GM21390 (cell line): ENCODE measurements at regions not wholly inside any gene's neighbourhood (a gene's known extent, or its start where the extent isn't known, plus 50 kb on each side); places are given as distances from the start of the nearest gene placed in this dataset.

Source experiments
- ATAC-seq: cut with Tn5 transposase; IDR thresholded peaks from one replicate; pipeline ENCODE4 v1.9.1; 2021; ENCODE audit not compliant: unreplicated experiment

DNA sequence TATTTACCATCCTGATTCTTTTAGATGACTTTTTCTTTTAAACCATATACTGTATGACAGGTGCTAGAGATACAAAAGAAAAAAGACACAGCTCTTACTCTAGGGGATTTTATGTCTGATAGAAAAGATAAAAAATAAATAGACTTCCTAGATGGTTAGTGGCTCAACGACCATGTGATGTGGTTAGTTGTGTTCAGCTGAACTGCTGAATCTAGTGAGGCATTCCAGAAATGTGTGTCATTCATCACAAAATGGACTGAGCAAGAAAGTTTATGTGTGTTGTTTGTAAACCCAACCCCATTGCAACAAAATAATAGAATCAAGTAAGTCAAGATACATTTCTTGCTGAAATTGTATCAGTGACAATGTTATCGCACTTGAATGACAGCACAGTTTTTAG, 205.8 kb upstream of the LYPLAL1 start:
- no peak for ATAC-seq

DNA sequence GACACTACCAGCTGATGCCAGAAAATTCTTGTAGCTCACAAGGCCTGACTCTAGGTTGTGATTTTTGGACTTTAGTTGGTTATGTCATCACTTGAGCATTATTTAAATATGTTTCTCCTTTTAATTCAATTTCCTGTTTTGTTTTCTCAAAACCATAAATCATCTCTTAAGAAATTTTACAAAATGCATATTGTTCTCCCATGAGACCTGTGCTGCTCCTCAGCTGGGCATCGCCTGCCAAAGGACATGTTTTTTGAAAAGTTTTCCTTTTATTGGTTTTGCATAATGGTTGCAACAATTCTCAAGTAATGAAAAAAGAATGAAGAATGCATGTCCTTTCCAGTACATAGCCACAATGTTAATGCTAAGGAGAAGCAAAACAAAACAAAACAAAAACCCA, 204.7 kb upstream of the LYPLAL1 start:
- ATAC-seq, result no peak

DNA sequence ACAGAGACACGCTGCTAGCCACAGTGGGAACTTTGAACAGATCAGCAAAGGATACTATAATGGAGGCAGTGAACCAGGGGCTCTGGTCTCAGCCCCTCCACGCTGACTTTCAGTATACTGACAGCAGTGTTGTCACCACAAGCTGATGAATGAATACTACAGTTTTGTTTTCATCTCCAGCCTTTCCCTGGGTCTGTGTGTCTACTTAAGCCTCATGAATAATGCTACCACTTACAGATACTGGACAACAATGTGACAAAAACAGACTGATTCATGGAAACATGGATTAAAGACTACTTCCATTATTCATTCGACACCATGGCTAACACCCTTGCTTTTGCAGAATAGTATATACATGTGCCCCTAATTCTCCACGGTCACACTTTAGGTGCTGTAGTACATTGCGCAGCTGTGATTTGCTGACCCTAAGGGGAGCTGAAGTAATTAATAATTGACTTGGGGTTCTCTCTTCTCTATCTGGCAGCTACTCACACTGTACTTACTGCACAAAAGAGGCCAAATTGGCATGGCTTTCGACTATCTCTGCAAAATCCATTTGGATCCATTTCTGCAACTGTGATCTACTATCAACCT, 203.2 kb upstream of the LYPLAL1 start:
- no peak for ATAC-seq

DNA sequence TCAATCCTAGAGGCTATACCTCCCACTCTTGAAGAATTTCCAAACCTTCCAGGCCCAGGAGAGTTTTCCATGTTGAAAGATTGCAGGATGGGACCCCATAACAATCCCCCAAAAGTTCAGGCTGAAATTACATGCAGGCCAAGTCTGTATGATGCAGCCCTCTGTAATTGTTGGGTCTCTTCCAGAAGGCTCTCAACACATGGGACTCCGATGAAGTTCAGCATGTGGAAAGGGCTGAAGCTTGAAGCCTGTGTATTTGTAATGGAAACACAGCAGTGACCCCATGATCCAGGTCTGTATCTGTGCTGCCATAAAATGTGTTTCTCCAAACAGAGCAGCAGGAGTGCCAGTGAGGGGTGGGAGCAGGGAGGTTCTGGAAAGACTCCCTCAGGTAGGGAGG, 202.5 kb upstream of the LYPLAL1 start:
- no peak for ATAC-seq

DNA sequence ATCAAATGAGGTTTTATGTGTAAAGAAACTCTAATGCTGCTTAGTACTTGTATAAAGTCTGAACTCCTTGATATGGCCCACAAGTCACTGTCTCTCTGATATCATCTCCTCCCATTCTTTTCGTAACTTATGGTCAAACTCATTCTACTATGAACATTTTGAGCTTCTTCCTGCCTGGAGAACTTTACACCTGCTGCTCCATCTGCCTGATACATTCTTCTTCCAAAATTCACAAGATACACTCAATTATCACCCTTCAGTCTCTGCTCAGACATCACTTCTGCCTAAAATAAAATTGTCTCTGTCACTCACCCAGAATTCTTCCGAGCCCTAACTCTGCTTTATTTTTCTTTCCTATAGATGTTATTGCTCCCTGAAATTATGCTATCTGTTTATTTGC, 192.8 kb upstream of the LYPLAL1 start:
- no peak for ATAC-seq

DNA sequence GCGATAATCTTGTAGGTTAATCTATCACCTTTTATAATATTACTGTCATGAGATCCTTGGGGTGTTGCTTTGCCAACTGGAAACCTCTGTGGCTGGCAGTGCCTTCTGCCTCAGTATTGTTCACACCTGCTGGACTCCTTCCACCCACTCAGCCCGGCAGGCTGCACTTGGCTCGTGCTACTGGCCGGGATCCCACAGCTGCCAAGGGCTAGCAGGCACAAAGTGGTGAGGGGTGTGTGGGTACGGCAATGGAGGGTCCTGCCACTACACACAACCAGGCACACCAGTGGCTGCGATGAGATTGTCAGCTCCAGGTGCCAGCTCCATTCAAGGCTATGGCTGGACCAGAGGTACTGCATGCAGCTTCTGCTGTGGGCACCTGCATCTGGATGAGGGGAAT, 191.2 kb upstream of the LYPLAL1 start:
- ATAC-seq, result no peak

DNA sequence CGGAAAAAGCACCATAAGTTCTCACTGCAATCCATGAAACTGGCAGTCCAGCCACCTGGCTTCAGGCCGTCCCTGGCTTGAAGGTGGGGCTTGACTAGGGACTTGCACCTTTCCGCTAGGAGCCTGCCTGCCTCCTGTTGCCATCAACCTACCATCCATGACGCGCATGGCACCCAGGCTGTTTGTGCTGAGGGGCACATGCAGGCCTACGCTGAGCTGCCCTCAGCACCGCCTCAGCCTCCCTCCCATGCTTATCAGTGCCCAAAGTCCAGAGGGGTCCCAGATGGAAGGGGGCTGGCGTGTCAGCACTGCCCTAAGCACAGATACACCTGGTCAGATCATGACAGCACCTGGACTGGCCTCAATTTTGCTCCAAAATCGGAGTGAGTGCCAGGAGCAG, 190.2 kb upstream of the LYPLAL1 start:
- no peak for ATAC-seq

DNA sequence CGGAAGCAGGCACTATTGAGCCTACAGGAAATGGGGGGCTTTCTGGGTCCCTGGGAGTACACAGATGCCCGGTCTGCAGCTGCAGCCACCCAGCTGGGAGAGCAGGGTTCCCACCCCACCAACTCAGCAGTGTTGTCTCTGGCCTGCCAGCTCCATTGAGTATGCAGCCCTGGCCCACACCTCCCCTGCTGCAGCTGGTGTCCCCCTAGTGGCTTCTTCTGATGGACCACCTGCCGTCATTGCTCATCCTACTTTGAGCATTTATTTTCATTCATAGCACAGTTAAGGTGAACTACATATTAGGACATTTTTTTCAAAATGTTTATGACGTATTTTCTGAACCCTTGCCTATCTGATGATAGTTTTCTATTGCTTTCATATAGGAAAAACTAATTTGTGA, 189.8 kb upstream of the LYPLAL1 start:
- ATAC-seq, result no peak

DNA sequence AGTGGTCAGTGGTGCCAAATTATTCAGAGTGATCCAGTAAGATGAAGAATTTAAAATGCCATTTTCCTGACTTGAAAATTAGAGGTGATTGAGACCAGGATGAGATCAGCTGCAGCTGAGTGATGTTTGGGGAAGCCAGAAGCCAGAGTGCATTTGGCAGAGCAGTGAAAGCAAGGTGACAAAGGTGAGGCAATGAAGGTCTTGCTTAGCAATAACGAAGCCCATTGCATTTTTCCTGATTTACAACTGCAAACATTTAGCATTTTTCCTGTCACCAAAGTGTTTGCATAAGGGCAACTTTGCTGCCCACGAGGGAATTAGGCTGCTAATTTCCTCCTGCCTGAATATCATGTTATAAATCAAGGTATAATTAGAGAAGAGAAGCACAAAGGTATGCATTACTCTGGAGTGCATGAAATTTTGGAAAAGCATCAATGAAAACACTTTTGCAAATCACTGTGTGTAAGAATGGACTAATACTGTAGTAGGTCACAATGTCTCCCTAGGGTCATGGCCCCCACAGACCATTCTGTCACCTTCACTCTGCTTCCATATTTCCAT, 188.2 kb upstream of the LYPLAL1 start:
- no peak for ATAC-seq

DNA sequence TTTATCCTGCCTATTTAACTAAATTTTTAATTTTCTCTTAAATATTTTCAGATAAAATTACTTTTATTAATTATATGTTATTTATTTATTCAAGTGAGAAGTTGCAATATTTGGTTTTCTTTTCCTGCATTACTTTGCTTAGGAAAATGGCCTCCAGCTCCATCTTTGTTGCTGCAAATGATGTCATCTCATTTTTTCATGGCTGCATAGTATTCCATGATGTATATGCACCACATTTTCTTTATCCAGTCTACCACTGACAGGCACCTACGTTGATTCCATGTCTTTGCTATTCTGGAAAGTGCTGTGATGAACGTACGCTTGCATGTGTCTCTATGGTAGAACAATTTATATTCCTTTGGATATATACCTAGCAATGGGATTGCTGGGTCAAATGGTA, 186.9 kb upstream of the LYPLAL1 start:
- ATAC-seq, result no peak

DNA sequence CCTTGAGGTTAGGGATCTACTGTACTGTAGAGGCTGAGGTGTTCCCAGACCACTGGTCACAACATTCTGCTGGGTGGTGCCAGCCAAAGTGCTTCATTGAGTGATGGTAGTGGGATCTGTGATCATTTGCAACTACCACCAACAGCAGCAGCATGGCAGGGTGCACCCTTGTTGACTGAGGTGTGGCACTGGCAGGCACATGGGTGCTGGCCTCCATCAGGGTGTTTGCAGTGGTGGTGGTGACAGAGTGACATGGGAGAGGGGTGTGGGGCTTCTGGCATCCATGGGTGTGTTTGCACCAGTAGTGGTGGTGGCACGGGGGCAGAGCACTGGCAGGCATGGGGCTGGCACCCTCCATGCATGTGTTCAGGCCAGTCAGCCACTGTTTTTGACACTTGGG, 183.7 kb upstream of the LYPLAL1 start:
- ATAC-seq, result no peak

DNA sequence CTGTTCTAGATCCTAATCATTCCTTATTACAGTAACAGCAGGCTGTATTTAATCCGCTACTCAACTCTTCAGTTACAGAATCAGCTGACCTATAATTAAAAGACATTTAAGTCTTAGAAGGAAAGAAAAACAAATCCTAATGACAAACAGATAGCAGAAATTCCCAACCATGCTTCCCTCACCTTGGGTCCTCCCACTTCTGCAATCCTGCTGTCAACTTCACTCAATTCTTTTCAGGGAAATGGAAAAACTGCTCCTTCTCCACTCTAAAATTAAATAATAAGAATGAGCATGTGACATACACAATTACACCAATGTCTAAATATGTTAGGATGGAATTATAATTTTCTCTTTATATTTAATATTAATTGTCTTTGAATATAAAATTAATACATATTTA, 182.6 kb upstream of the LYPLAL1 start:
- no peak for ATAC-seq

DNA sequence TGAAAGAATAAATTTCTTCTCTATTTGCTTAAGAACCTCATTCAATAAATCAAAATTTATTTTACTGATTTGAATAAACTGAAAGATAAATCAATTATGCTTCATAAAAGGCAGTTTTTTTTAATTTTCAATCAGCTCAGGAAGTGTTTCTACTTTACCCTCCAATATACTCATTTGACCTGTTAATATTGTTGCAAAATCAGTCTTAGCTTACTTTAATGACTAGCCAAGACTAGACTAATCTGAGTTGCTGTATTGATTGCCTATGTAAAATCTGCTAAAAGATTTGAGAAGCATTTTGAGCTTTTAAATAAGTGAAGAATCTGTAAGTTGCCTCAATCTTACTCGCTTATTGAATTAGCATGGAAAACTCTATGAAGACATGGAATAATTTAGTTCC, 179.1 kb upstream of the LYPLAL1 start:
- ATAC-seq, result no peak

DNA sequence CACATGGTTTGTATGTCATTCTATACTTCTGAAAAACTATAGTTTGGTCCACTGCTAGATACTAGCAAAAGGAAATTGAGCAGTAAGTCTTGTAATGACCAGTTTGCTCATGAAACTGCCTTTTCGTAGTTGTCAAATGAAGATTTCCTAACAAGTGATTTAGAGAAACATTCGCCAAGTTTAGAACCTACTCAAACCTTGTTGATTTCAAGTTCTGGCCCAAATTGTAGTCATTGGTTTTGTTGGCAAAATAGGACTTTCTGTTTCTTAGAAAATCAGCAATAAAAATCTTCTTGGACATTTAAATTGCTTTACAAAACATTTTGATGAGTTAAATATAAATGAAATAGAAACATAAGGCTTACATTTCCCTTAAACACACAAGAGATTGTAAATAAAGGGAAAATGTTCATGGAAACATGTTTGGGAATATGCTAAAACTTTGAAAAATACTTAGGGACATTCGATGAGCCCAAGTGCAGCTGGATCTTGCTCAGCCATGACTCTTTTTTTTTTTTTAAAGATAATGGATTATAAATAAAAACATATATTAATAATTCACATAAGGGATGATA, 178.5 kb upstream of the LYPLAL1 start:
- ATAC-seq, result no peak

DNA sequence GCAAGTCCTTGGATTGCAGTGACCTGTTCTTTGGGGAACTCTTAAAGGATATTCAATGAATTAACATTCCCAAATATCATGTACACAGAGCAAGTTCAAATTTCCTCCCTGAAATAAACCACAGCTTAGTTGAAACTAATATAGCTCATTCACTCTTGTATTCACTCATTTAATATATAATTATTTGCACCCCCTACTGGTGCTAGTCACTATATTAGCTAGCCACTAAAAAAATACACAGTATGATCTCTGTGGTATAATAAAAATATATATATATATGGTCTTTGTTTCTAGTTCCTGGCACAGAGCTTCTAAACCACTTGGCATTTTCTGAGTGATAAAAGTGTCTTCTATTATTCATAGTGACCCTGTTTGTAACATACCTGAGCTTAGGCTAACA, 177.3 kb upstream of the LYPLAL1 start:
- no peak for ATAC-seq

DNA sequence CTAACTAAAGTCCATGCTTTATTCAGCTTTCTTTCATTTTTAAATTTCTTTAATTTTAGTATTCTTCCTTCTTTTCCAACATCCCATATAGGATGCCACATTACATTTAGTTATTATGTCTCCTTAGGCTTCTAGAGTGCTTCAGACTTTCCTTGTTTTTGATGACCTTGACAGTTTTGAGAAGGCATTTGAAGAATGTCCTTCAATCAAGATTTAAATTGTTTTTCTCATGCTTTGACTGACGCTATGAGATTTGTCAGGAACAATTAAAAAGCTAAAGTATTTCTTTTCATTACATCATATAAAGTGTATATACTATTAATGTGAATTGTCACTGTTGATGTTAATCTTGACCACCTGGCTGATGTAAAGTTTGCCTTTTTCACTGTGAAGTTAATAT, 173.7 kb upstream of the LYPLAL1 start:
- no peak for ATAC-seq

DNA sequence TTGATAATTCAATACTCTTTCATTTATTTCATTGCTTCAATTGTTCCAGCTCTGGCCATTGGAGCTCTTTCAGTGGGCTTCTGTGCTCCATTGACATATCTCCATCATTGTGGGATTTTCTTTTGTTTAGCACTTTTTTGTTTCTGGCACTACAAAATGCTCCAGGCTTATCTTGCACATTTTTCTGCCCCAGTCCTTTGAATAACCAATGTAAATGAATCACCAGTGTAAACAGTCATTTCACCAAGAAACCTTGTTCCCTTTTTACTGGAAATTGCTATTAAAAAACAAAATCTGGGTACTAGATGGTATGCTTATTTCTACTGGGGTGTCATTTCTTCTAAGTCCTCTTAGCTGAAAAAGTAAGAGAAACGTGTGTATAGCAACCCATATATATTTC, 173.0 kb upstream of the LYPLAL1 start:
- no peak for ATAC-seq

DNA sequence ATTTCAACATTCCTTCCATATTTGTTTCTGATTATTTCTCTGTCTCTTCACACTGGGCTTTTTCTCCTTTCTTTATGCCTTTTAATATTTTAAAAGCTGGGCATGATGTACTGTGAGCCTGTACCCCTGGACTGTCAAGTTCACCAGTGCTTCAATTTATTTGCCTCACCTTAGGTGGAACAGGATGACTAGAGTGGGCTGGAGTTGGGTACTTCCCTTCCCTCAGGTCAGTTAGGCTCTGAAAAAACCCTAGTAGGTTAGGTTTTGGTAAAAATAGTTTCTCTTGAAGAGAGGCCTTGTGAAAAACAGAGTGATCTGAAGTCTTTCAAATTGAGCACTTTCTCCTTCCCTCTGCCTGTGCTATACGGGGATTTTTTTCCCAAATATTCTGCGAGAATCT, 163.0 kb upstream of the LYPLAL1 start:
- no peak for ATAC-seq

DNA sequence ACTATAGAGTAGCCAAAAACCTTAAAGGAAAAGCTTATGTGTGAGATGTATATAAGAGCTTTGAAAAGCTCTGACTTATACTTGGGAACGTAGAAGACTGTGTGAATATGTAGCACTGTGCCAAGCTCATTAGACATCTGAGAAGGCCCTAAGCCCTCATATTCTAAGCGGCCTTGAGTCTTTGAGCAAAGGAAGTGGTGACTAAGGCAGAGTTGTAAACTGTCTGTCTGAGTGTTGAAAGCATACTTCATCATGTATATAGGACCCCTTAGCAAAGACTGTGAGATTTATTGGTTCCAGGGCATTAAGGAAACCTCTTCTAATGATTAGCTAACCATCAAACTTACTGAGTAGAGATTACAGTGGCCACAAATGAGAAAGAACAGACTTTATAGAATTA, 153.3 kb upstream of the LYPLAL1 start:
- no peak for ATAC-seq

DNA sequence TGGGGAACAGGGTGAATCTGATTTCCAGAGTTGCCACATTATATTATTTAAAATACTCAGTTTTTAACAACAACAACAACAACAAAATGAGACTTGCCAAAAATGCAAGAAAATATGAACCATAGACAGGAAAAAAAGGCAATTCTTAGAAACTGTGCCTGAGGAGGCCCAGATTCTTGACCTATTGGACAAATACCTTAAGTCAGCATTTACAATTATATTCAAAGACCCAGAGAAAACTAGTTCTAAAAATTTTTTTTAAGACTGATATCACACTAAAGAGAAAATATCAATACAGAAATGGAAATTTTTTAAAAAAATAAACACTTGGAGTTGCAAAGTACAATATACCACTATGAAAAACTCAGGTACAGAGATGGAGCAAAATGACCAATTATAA, 152.8 kb upstream of the LYPLAL1 start:
- no peak for ATAC-seq

DNA sequence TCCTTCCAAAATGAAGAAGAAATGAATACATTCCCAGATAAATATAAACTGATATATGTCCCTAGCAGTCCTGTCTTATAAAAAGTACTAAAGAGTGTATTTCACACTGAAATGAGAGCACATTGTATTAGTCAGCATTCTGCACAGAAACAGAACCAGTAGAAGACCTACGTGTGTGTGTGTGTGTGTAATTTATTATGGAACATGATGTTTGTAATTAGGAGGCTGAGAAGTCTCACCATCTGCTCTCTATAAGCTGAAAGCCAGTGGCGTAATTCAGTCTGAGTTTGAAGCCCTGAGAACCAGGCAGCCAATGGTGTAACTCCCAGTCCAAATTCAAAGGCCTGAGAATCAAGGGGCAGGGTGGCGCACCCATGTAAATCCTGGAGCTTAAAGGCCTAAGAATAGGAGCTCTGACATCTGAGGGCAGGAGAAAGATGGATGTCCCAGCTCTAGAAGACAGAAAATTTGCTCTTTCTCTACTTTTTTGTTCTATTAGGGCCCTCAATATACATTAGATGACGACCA, 146.5 kb upstream of the LYPLAL1 start:
- no peak for ATAC-seq

DNA sequence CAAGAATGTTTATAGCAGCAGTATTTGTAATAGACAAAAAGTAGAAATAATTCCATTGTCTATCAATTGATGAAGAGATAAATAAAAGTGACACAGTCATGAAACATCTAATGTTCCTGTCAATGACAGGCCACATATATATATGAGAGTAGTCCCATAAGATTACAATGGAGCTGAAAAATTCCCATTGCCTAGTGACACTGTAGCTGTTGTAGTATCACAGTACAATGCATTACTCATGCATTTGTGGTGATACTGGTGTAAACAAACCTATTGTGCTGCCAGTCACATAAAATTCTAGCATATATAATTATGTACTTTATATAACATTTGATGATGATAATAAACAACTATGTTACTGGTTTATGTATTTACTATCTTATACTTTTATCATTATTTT, 141.9 kb upstream of the LYPLAL1 start:
- no peak for ATAC-seq

DNA sequence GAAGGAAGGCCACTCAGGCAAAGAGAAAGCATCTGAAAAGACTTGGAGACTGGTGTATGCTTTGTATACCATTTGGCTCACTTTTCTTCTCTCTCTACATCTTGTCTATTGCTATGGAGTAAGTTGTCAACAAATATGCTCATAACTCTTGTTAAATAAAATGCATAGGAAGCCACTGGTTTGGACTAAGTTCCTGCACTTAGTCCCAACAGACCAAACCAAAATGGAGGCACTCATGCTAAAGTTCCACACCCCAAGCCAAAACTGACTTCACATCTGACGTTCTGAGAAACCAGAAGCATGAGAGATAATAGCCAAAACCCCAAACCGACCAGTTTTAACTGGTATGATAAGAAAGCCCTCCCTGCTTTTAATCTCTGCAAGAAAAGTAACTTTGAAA, 135.3 kb upstream of the LYPLAL1 start:
- no peak for ATAC-seq
